ENCODE measurements at regions not wholly inside any gene's neighbourhood (a gene's known extent, or its start where the extent isn't known, plus 50 kb on each side); places are given as distances from the start of the nearest gene placed in this dataset.

DNA sequence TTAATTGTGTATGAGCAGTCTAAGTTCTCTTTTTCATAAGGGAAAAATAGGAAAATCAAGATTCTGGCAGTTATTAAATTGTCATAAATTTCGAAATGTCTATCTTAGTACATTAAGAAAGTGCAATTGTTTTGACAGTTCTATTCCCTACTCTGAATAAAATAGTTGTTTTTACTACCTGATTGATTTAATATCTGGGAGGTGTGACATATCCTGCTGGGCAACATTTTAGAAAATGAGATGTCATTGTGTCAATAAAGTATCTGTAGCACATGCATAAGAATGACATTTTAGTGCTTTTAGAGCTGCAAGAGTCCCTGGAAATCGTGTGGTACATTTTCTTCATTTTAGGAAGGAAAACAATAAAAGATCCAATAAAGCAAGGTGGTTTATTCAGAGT is 139.2 kb upstream of the COL11A1 start:
- Histone ChIP-seq H2AFZ (ENCODE audit: low read length) (no peak overlapping the region), H3K79me2 (ENCODE audit: control insufficient read depth, insufficient read depth, low read length) (no peaks in the 10 kb centered on the region), H4K20me1 (ENCODE audit: control insufficient read depth, extremely low read depth, insufficient read depth, low read length) (no peaks in the 10 kb centered on the region), H3K27me3 (ENCODE audit: control insufficient read depth, insufficient read depth, low read length) (no peaks in the 10 kb centered on the region), H3K27ac (ENCODE audit: insufficient read depth, low read length) (no peak overlapping the region), H3K4me1 (ENCODE audit: control insufficient read depth, extremely low read depth, insufficient read depth, low read length) (no peaks in the 10 kb centered on the region), H3K9ac (ENCODE audit: insufficient read depth, low read length) (no peak overlapping the region), H3K4me2 (ENCODE audit: extremely low read depth, insufficient read depth, low read length) (no peak overlapping the region), H3K36me3 (ENCODE audit: control insufficient read depth, insufficient read depth, low read length) (no peaks in the 10 kb centered on the region), H3K4me3 (replicated peaks in 1 of 4; ENCODE audit: control extremely low read depth in 1 of 4, insufficient read depth in 1 of 4, low read depth in 3 of 4, low read length in 4 of 4) (no peak overlapping the region), H3K9me3 (ENCODE audit: control insufficient read depth, insufficient read depth, low read depth, low read length) (no peaks in the 10 kb centered on the region)
- TF ChIP-seq EZH2 (IDR thresholded peaks at IDR 0.05; ENCODE audit: low read length, missing control alignments) (no peak), CTCF (conservative IDR thresholded peaks at IDR 0.05 in 1 of 2, IDR thresholded peaks at IDR 0.05 in 1 of 2; ENCODE audit: low read depth in 1 of 2, low read length in 2 of 2) (no peak)
- no peak for DNase-seq (ENCODE audit: low read depth in 2 of 2)

DNA sequence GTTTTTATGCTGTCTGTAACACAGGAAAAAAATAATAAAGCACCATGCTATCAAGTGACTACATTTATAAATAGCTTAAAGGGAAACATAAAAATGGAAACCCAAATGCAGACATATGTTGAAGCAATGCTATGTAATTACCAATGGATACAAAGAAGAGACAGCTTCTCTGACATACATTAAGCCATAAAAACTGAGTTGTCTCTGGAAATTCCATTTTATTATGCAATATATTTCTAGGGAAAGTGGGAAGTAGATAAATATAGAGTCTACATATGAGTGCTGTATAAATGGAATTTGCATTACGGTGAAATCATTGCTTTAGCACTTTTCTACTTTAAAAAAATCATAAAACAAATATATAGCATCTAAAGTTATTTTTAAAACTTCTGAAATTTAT is 135.2 kb upstream of the COL11A1 start:
- H3K79me2 ChIP-seq (ENCODE audit: control insufficient read depth, insufficient read depth, low read length): no peaks in the 10 kb centered on the region
- H3K36me3 ChIP-seq (ENCODE audit: control insufficient read depth, insufficient read depth, low read length): no peaks in the 10 kb centered on the region
- H2AFZ ChIP-seq (ENCODE audit: low read length): no peak overlapping the region
- no peak overlapping the region for H3K4me2 ChIP-seq (ENCODE audit: extremely low read depth, insufficient read depth, low read length)
- H3K27ac ChIP-seq (ENCODE audit: insufficient read depth, low read length): no peak overlapping the region
- TF ChIP-seq CTCF (conservative IDR thresholded peaks at IDR 0.05 in 1 of 2, IDR thresholded peaks at IDR 0.05 in 1 of 2; ENCODE audit: low read depth in 1 of 2, low read length in 2 of 2) (no peak), EZH2 (IDR thresholded peaks at IDR 0.05; ENCODE audit: low read length, missing control alignments) (no peak)
- H3K4me3 ChIP-seq (replicated peaks in 1 of 4; ENCODE audit: control extremely low read depth in 1 of 4, insufficient read depth in 1 of 4, low read depth in 3 of 4, low read length in 4 of 4): no peak overlapping the region
- no peaks in the 10 kb centered on the region for H3K27me3 ChIP-seq (ENCODE audit: control insufficient read depth, insufficient read depth, low read length)
- no peak overlapping the region for H3K9ac ChIP-seq (ENCODE audit: insufficient read depth, low read length)
- H3K4me1 ChIP-seq (ENCODE audit: control insufficient read depth, extremely low read depth, insufficient read depth, low read length): no peaks in the 10 kb centered on the region
- no peaks in the 10 kb centered on the region for H4K20me1 ChIP-seq (ENCODE audit: control insufficient read depth, extremely low read depth, insufficient read depth, low read length)
- no peaks in the 10 kb centered on the region for H3K9me3 ChIP-seq (ENCODE audit: control insufficient read depth, insufficient read depth, low read depth, low read length)
- DNase-seq (ENCODE audit: low read depth in 2 of 2): no peak

- Histone ChIP-seq H3K27me3 (ENCODE audit: control insufficient read depth, insufficient read depth, low read length) (no peaks in the 10 kb centered on the region), H3K9ac (ENCODE audit: insufficient read depth, low read length) (no peak overlapping the region), H3K36me3 (ENCODE audit: control insufficient read depth, insufficient read depth, low read length) (no peaks in the 10 kb centered on the region), H4K20me1 (ENCODE audit: control insufficient read depth, extremely low read depth, insufficient read depth, low read length) (no peaks in the 10 kb centered on the region), H3K4me3 (replicated peaks in 1 of 4; ENCODE audit: control extremely low read depth in 1 of 4, insufficient read depth in 1 of 4, low read depth in 3 of 4, low read length in 4 of 4) (no peak overlapping the region), H3K27ac (ENCODE audit: insufficient read depth, low read length) (no peak overlapping the region), H3K4me1 (ENCODE audit: control insufficient read depth, extremely low read depth, insufficient read depth, low read length) (no peaks in the 10 kb centered on the region), H3K9me3 (ENCODE audit: control insufficient read depth, insufficient read depth, low read depth, low read length) (no peaks in the 10 kb centered on the region), H2AFZ (ENCODE audit: low read length) (no peak overlapping the region), H3K79me2 (ENCODE audit: control insufficient read depth, insufficient read depth, low read length) (no peaks in the 10 kb centered on the region), H3K4me2 (ENCODE audit: extremely low read depth, insufficient read depth, low read length) (no peak overlapping the region)
- TF ChIP-seq CTCF (conservative IDR thresholded peaks at IDR 0.05 in 1 of 2, IDR thresholded peaks at IDR 0.05 in 1 of 2; ENCODE audit: low read depth in 1 of 2, low read length in 2 of 2) (no peak), EZH2 (IDR thresholded peaks at IDR 0.05; ENCODE audit: low read length, missing control alignments) (no peak)
- DNase-seq (ENCODE audit: low read depth in 2 of 2): no peak
Observed at GRCh38 chr1:103239034-103239433, 130.7 kb upstream of the COL11A1 start.
